Lower lobe of right lung (tissue), 2 donors: ENCODE measurements at regions not wholly inside any gene's neighbourhood (a gene's known extent, or its start where the extent isn't known, plus 50 kb on each side); places are given as distances from the start of the nearest gene placed in this dataset.

Experiments
- ATAC-seq, 2 donors: fragments of 200-7000 bp; cut with Tn5 transposase; one replicate each; pipeline ENCODE4 v1.9.1; 2020 to 2022; ENCODE audit warnings: mild to moderate bottlenecking in 2 of 2, moderate library complexity in 2 of 2
- DNase-seq: peaks from one replicate; pipeline ENCODE4 v3.0.0-alpha.2; 2020
- H3K27ac ChIP-seq: fragments of 200-600 bp; one replicate; pipeline ENCODE4 v1.8.0; 2022
- H3K27me3 ChIP-seq: fragments of 200-600 bp; one replicate; pipeline ENCODE4 v1.8.0; 2022; ENCODE audit warnings: low read depth
- H3K36me3 ChIP-seq: fragments of 200-600 bp; one replicate; pipeline ENCODE4 v1.8.0; 2022; ENCODE audit warnings: mild to moderate bottlenecking
- H3K4me1 ChIP-seq: fragments of 200-600 bp; one replicate; pipeline ENCODE4 v1.8.0; 2022
- H3K4me3 ChIP-seq: fragments of 200-600 bp; one replicate; pipeline ENCODE4 v1.8.0; 2022; ENCODE audit warnings: mild to moderate bottlenecking
- H3K9me3 ChIP-seq: fragments of 200-600 bp; one replicate; pipeline ENCODE4 v1.8.0; 2022
- intact Hi-C: fragments of 100-400 bp; cut with DNase I; formaldehyde crosslinking; loops from one replicate; pipeline ENCODE4 v1.11.0; 2022
- TF ChIP-seq, protein P1 (sequence below): fragments of 200-600 bp; IDR thresholded peaks from one replicate; pipeline ENCODE4 v1.8.0; 2022; ENCODE audit warnings: antibody characterized with exemption, mild to moderate bottlenecking
- donor health status: DM: no; HTN: yes; CAD: no; lungs with severe emphysema.

DNA sequence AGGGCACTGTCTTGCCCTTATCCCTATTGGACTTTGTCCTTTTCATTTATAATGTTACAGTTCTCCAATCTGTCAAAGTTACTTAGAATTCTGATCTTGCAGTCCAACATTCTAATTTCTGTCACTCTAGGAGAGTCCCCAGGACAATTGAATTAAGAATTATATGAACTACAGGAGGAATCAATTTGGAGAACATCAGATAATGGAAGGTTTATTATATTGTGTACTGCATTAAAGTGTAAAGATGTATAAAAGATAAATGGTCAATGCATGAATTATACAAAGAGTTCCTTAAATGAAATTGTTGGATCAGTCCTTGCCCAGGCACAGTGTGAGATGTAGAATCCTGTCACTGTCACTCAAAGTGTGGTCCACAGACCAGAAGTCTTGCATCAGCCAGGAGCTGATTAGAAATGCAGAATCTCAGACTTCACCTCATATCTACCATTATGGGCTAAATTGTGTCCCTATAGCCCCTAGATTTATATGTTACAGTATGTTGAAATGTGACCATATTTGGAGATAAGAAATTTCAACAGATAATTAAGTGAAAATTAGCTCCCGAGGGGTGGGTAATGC lies 145.5 kb downstream of the BTBD3 start:
- no peak overlapping the region for H3K4me3 ChIP-seq
- no peak overlapping the region for H3K27ac ChIP-seq
- intact Hi-C loops: no loop called here
- H3K36me3 ChIP-seq: no peaks in the 10 kb centered on the region
- no peak for DNase-seq
- no peaks in the 10 kb centered on the region for H3K27me3 ChIP-seq
- no peak for ATAC-seq
- H3K4me1 ChIP-seq: no peaks in the 10 kb centered on the region
- TF ChIP-seq, protein P1, sequence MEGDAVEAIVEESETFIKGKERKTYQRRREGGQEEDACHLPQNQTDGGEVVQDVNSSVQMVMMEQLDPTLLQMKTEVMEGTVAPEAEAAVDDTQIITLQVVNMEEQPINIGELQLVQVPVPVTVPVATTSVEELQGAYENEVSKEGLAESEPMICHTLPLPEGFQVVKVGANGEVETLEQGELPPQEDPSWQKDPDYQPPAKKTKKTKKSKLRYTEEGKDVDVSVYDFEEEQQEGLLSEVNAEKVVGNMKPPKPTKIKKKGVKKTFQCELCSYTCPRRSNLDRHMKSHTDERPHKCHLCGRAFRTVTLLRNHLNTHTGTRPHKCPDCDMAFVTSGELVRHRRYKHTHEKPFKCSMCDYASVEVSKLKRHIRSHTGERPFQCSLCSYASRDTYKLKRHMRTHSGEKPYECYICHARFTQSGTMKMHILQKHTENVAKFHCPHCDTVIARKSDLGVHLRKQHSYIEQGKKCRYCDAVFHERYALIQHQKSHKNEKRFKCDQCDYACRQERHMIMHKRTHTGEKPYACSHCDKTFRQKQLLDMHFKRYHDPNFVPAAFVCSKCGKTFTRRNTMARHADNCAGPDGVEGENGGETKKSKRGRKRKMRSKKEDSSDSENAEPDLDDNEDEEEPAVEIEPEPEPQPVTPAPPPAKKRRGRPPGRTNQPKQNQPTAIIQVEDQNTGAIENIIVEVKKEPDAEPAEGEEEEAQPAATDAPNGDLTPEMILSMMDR: no peak
- H3K9me3 ChIP-seq: no peaks in the 10 kb centered on the region

DNA sequence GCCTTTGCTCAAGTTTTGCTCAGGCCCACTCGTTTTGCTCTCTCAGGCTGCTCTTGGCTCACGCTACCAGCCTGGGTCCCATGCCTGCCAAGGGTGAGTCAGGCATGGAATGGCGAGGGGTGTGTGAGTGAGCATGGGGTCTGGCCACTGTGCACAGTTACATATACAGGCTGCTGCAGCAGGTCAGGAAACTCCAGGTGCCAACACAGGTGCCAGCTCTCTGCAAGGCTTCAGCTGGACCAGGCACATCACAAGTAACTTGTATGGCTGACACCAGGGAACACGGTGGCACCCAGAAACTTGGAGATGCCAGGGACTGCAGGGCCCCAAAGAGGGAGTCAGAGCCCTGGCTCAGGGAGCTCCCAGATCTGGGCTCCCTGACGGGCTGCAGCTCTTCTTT lies 146.8 kb downstream of the BTBD3 start:
- Histone ChIP-seq H3K36me3 (no peaks in the 10 kb centered on the region), H3K4me1 (no peaks in the 10 kb centered on the region), H3K4me3 (no peak overlapping the region), H3K27ac (no peak overlapping the region), H3K9me3 (no peaks in the 10 kb centered on the region), H3K27me3 (no peaks in the 10 kb centered on the region)
- no peak for ATAC-seq
- TF ChIP-seq, protein P1: no peak
- DNase-seq: no peak
- intact Hi-C loops: no loop called here

DNA sequence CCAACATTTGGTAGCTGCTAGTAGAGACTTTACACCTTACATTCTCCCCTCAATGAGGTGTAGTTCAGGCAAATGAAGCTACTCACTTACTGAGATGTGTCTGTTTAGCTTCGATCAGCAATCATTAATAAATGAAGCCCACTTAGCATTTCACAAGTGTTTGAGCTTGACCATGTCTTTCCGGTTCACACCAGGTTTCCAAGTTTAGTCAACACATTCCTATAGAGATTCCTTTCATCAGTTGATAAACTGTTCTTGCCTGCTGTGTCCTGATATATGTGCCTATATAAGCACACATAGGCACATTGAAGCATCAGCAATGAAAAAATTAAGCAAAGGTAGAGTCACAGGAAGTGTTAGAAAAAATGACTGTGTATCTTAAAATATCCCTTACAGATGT lies 150.0 kb downstream of the BTBD3 start:
- Histone ChIP-seq H3K27ac (no peak overlapping the region), H3K9me3 (no peaks in the 10 kb centered on the region), H3K27me3 (no peaks in the 10 kb centered on the region), H3K36me3 (no peaks in the 10 kb centered on the region), H3K4me1 (no peaks in the 10 kb centered on the region), H3K4me3 (no peak overlapping the region)
- intact Hi-C loops: no loop called here
- no peak for ATAC-seq
- TF ChIP-seq, protein P1: no peak
- no peak for DNase-seq

DNA sequence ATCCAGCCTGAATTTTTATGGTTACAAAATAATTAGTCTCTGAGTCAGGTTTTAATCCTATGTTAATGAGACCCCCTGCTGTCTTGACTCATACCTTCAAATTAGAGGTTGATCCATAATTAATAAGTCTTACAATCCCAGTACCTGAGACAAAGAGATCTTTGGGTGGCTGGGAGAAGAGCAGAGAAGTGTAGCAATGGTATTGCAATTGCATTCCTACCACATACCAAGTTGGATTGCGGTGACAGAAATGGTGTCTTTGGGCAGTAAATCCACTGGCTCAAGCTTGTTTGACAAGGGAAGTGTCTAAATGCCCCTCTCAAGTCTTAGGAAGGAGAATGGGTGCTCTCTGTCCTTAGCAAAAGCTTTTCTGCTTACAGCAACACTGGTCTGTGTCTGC lies 150.4 kb downstream of the BTBD3 start:
- Histone ChIP-seq H3K9me3 (no peaks in the 10 kb centered on the region), H3K4me1 (no peaks in the 10 kb centered on the region), H3K27me3 (no peaks in the 10 kb centered on the region), H3K36me3 (no peaks in the 10 kb centered on the region), H3K27ac (no peak overlapping the region), H3K4me3 (no peak overlapping the region)
- no peak for DNase-seq
- no peak for ATAC-seq
- intact Hi-C loops: no loop called here
- TF ChIP-seq, protein P1: no peak

DNA sequence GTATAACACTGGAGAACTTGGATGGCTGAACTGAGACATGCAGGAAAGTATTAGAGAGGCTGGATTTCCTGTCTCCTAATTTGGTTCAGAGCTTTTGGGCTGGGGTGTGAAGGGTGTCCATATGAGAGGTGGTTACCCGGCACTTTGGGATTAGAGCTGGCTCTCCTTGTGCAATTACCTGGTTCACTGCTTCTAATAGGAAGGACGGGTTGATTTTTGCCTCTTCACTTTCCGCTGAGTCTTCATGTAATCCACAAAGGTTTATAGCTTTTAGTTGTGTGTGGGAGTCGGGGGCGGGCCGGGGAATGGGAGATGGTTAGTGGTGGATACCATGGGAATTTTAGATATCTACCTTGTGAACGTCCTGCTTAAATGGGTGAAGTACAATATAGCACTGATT lies 151.5 kb downstream of the BTBD3 start:
- intact Hi-C loops: no loop called here

More for the DNA sequence above, 151.5 kb downstream of the BTBD3 start:
- ATAC-seq (no peak), DNase-seq (no peak)
- Histone ChIP-seq H3K4me1 (no peaks in the 10 kb centered on the region), H3K36me3 (no peaks in the 10 kb centered on the region), H3K4me3 (no peak overlapping the region), H3K9me3 (no peaks in the 10 kb centered on the region), H3K27me3 (no peaks in the 10 kb centered on the region), H3K27ac (no peak overlapping the region)
- TF ChIP-seq, protein P1: no peak
